ENCODE measurements at regions not wholly inside any gene's neighbourhood (a gene's known extent, or its start where the extent isn't known, plus 50 kb on each side); places are given as distances from the start of the nearest gene placed in this dataset.
A peak's percentile ranks its signal among the peaks of the same experiment; 100 is the strongest.

DNA sequence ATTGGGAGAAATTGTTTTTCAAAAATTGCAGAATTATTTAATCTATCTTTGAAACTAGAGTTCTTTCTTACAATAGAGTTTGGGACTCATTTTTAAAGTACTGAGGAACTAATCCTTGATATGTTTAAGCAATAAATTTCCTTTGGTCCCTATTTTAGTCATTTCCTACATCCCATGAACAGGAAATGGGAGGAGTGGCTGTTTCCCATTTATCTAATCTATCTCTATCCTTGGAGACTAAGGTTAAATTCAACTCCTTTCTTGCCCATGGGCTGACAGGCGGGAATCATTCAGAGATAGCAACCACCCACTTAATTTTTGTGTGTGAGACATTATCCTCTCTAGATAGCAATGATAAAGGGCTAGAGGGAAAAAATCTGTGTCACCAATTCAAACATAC lies 131.6 kb upstream of the EMCN start:
- Histone ChIP-seq H2AFZ (ENCODE audit: low read depth, low read length) (no peak overlapping the region), H3K4me3 (replicated peaks in 1 of 3; ENCODE audit: insufficient read depth in 1 of 3, low read depth in 1 of 3, low read length in 3 of 3) (peak overlapping the region in 1 of 3 experiments; percentile 41), H3K9ac (replicated peaks; ENCODE audit: extremely low read depth, insufficient read depth, low read length) (peak overlapping the region; percentile 24), H3K27ac (ENCODE audit: insufficient read depth, low read depth, low read length) (peak overlapping the region; percentile 30), H3K79me2 (ENCODE audit: control insufficient read depth, insufficient read depth, low read length) (no peaks in the 10 kb centered on the region), H3K4me1 (ENCODE audit: control insufficient read depth, extremely low read depth, insufficient read depth, low read length) (peaks cover 22% of the 10 kb centered on the region), H3K36me3 (ENCODE audit: control insufficient read depth in 2 of 2, extremely low read depth in 1 of 2, insufficient read depth in 2 of 2, low read length in 2 of 2) (no peaks in the 10 kb centered on the region), H4K20me1 (replicated peaks; ENCODE audit: control insufficient read depth, extremely low read depth, insufficient read depth, low read length) (no peaks in the 10 kb centered on the region), H3K27me3 (ENCODE audit: control insufficient read depth in 2 of 2, insufficient read depth in 2 of 2, low read length in 2 of 2) (no peaks in the 10 kb centered on the region), H3K9me1 (replicated peaks; ENCODE audit: control insufficient read depth, extremely low read depth, insufficient read depth, low read length) (no peaks in the 10 kb centered on the region), H3K4me2 (ENCODE audit: insufficient read depth, low read length) (peak overlapping the region; percentile 77), H3K9me3 (replicated peaks; ENCODE audit: control insufficient read depth, insufficient read depth, low read length) (no peaks in the 10 kb centered on the region)
- POLR2A ChIA-PET, result no interaction called here
- BruUV-seq (replicated peaks), result no TSS peak
- TF ChIP-seq JUN (IDR thresholded peaks at IDR 0.05; ENCODE audit: borderline replicate concordance, insufficient read depth, insufficient read length, low read depth), result no peak
- no peak for TF ChIP-seq MYC (IDR thresholded peaks at IDR 0.05; ENCODE audit: low read depth, low read length)
- TF ChIP-seq POLR2A (IDR thresholded peaks at IDR 0.05; ENCODE audit: low read depth, low read length), result no peak
- peak; percentile 96 for TF ChIP-seq GATA2 (IDR thresholded peaks at IDR 0.05; ENCODE audit: insufficient read depth, insufficient read length, low read depth, low read length)
- TF ChIP-seq EZH2 (IDR thresholded peaks at IDR 0.05; ENCODE audit: borderline replicate concordance, low read depth, low read length, severe bottlenecking), result no peak
- TF ChIP-seq FOS (IDR thresholded peaks at IDR 0.05; ENCODE audit: borderline replicate concordance, insufficient read depth, low read length), result peak; percentile 51
- TF ChIP-seq, protein P1, sequence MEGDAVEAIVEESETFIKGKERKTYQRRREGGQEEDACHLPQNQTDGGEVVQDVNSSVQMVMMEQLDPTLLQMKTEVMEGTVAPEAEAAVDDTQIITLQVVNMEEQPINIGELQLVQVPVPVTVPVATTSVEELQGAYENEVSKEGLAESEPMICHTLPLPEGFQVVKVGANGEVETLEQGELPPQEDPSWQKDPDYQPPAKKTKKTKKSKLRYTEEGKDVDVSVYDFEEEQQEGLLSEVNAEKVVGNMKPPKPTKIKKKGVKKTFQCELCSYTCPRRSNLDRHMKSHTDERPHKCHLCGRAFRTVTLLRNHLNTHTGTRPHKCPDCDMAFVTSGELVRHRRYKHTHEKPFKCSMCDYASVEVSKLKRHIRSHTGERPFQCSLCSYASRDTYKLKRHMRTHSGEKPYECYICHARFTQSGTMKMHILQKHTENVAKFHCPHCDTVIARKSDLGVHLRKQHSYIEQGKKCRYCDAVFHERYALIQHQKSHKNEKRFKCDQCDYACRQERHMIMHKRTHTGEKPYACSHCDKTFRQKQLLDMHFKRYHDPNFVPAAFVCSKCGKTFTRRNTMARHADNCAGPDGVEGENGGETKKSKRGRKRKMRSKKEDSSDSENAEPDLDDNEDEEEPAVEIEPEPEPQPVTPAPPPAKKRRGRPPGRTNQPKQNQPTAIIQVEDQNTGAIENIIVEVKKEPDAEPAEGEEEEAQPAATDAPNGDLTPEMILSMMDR (IDR thresholded peaks at IDR 0.05; ENCODE audit: extremely low read depth in 1 of 2, insufficient read depth in 1 of 2, low read depth in 1 of 2, low read length in 2 of 2), result no peak
- TF ChIP-seq POLR2AphosphoS5 (IDR thresholded peaks at IDR 0.05; ENCODE audit: insufficient read depth, low read depth, low read length), result no peak
- TF ChIP-seq, protein P2, sequence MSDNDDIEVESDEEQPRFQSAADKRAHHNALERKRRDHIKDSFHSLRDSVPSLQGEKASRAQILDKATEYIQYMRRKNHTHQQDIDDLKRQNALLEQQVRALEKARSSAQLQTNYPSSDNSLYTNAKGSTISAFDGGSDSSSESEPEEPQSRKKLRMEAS (IDR thresholded peaks at IDR 0.05; ENCODE audit: insufficient read depth, insufficient read length), result no peak
- CTCF ChIA-PET, result no interaction called here
- dilution Hi-C loops (cut with MboI; ENCODE audit: extremely low pct_ligation_motif_present, low sequenced_read_pairs), result no loop called here
- DNase-seq (ENCODE audit: low read depth, low spot score) (peak; percentile 56), FAIRE-seq (peak; percentile 8)
- intact Hi-C loops (cut with micrococcal nuclease), result loop anchor here (1.0 kb wide), 1 partner anchor 8 kb away; no protein-coding TSS in a partner anchor

Data from endothelial cell of umbilical vein (primary cell).